CD14-positive monocyte (primary cell): ENCODE measurements at regions not wholly inside any gene's neighbourhood (a gene's known extent, or its start where the extent isn't known, plus 50 kb on each side); places are given as distances from the start of the nearest gene placed in this dataset.

Experiments used
- DNase-seq, 3 donors: peaks; one replicate each; pipeline ENCODE4 v3.0.0-alpha.2; 2011 to 2022
- H2AFZ ChIP-seq: 2 replicates; pipeline ENCODE4 v1.6.0; 2012; ENCODE audit warnings: mild to moderate bottlenecking, low read depth, low read length, inconsistent platforms; ENCODE audit not compliant: insufficient read depth, poor library complexity, severe bottlenecking
- H3K27ac ChIP-seq, 2 donors: 1 replicate in 1 of 2; 2 replicates in 1 of 2; pipeline ENCODE4 v1.5.1; 2012 to 2013; ENCODE audit warnings: low read length in 2 of 2, control low read depth in 1 of 2, inconsistent platforms in 1 of 2, low read depth in 1 of 2, mild to moderate bottlenecking in 1 of 2
- H3K27me3 ChIP-seq, 2 donors: one replicate each; pipeline versions ENCODE4 v1.6.0 to v1.6.1; 2011 to 2013; ENCODE audit warnings: low read length in 2 of 2; ENCODE audit not compliant: control insufficient read depth in 2 of 2, insufficient read depth in 2 of 2
- H3K36me3 ChIP-seq, 2 donors: replicated peaks in 1 of 2; 1 replicate in 1 of 2; 2 replicates in 1 of 2; pipeline versions ENCODE4 v1.5.1 to v1.6.1; 2012 to 2013; ENCODE audit warnings: low read length in 2 of 2, control low read depth in 1 of 2, inconsistent platforms in 1 of 2, mild to moderate bottlenecking in 1 of 2; ENCODE audit not compliant: insufficient read depth in 2 of 2, control insufficient read depth in 1 of 2
- H3K4me1 ChIP-seq, 2 donors: 1 replicate in 1 of 2; 2 replicates in 1 of 2; pipeline versions ENCODE4 v1.5.1 to v1.6.1; 2012 to 2013; ENCODE audit warnings: low read length in 2 of 2, control low read depth in 1 of 2, inconsistent platforms in 1 of 2, mild to moderate bottlenecking in 1 of 2, moderate library complexity in 1 of 2; ENCODE audit not compliant: insufficient read depth in 2 of 2, control insufficient read depth in 1 of 2
- H3K4me2 ChIP-seq: replicated peaks from 2 replicates; pipeline ENCODE3; 2012; ENCODE audit warnings: low read length, moderate library complexity, mild to moderate bottlenecking; ENCODE audit not compliant: poor library complexity, severe bottlenecking; ENCODE audit errors: extremely low read depth
- H3K4me3 ChIP-seq, 3 experiments: fragments of 200-600 bp in 1 of 3; sonication (generic) in 1 of 3; replicated peaks in 1 of 3; 1 replicate in 2 of 3; 2 replicates in 1 of 3; pipeline ENCODE4 v1.5.1; 2011 to 2013; ENCODE audit warnings: low read length in 3 of 3, mild to moderate bottlenecking in 3 of 3, control low read depth in 2 of 3, low read depth in 2 of 3, inconsistent platforms in 1 of 3, moderate library complexity in 1 of 3
- H3K79me2 ChIP-seq: 2 replicates; pipeline ENCODE4 v1.6.0; 2012; ENCODE audit warnings: mild to moderate bottlenecking, control low read depth, inconsistent platforms, low read length, moderate library complexity; ENCODE audit not compliant: insufficient read depth
- H3K9ac ChIP-seq: 2 replicates; pipeline ENCODE4 v1.6.0; 2017; ENCODE audit warnings: low read length, mild to moderate bottlenecking; ENCODE audit not compliant: insufficient read depth, poor library complexity, severe bottlenecking
- H3K9me3 ChIP-seq, 2 donors: replicated peaks in 1 of 2; 1 replicate in 1 of 2; 2 replicates in 1 of 2; pipeline versions ENCODE4 v1.5.1 to v1.6.1; 2012 to 2013; ENCODE audit warnings: low read length in 2 of 2, control low read depth in 1 of 2; ENCODE audit not compliant: control insufficient read depth in 1 of 2, insufficient read depth in 1 of 2
- H4K20me1 ChIP-seq: 2 replicates; pipeline ENCODE4 v1.6.0; 2012; ENCODE audit warnings: mild to moderate bottlenecking, low read length, control low read depth, moderate library complexity; ENCODE audit not compliant: insufficient read depth
- H3K27ac Mint-ChIP-seq, 7 donors: one replicate each; pipeline ENCODE4 v1.8.0; 2020; ENCODE audit warnings: mild to moderate bottlenecking in 7 of 7, mixed read lengths in 7 of 7, moderate library complexity in 6 of 7, inconsistent platforms in 2 of 7
- H3K27me3 Mint-ChIP-seq, 3 donors: one replicate each; pipeline ENCODE4 v1.8.0; 2021 to 2022; ENCODE audit warnings: low read depth in 3 of 3, mild to moderate bottlenecking in 3 of 3, mixed read lengths in 3 of 3, moderate library complexity in 3 of 3, inconsistent platforms in 1 of 3
- H3K36me3 Mint-ChIP-seq, 2 donors: one replicate each; pipeline ENCODE4 v1.8.0; 2020; ENCODE audit warnings: mixed read lengths in 2 of 2, inconsistent platforms in 1 of 2, mild to moderate bottlenecking in 1 of 2
- H3K4me1 Mint-ChIP-seq: one replicate; pipeline ENCODE4 v1.8.0; 2020; ENCODE audit warnings: mild to moderate bottlenecking, mixed read lengths
- H3K4me3 Mint-ChIP-seq, 2 donors: one replicate each; pipeline ENCODE4 v1.8.0; 2020; ENCODE audit warnings: mild to moderate bottlenecking in 2 of 2, mixed read lengths in 2 of 2, moderate library complexity in 1 of 2
- H3K9me3 Mint-ChIP-seq, 7 donors: one replicate each; pipeline ENCODE4 v1.8.0; 2020 to 2022; ENCODE audit warnings: mixed read lengths in 7 of 7, mild to moderate bottlenecking in 6 of 7, moderate library complexity in 6 of 7, inconsistent platforms in 2 of 7
- CTCF ChIP-seq: fragments of 200-600 bp; IDR thresholded peaks from one replicate; pipeline ENCODE4 v1.8.0; 2022; ENCODE audit warnings: antibody characterized with exemption, mild to moderate bottlenecking
- WGBS: methylation state at CpG from one replicate; pipeline ENCODE4 v1.1.5; 2013; ENCODE audit warnings: missing lambda C conversion rate; ENCODE audit not compliant: insufficient coverage; 5-methylcytosine and 5-hydroxymethylcytosine counted together
- intact Hi-C, 2 donors: fragments of 100-400 bp; cut with micrococcal nuclease; formaldehyde crosslinking; loops; one replicate each; pipeline versions ENCODE4 v1.15.0 to v1.15.1; 2023

- Mint-ChIP-seq H3K4me1 (no peaks in the 10 kb centered on the region), H3K27ac (no peak overlapping the region), H3K27me3 (peaks cover 0 to 6% (median 4%) of the 10 kb centered on the region in 3 donors), H3K36me3 (no peaks in the 10 kb centered on the region), H3K4me3 (no peak overlapping the region), H3K9me3 (peaks cover 0 to 3% (median 0%) of the 10 kb centered on the region in 7 donors)
- Histone ChIP-seq H3K9me3 (no peaks in the 10 kb centered on the region), H3K27ac (no peak overlapping the region), H3K9ac (no peak overlapping the region), H3K4me1 (no peaks in the 10 kb centered on the region), H3K36me3 (no peaks in the 10 kb centered on the region), H3K4me2 (no peak overlapping the region), H3K4me3 (no peak overlapping the region), H4K20me1 (no peaks in the 10 kb centered on the region), H2AFZ (no peak overlapping the region), H3K79me2 (no peaks in the 10 kb centered on the region), H3K27me3 (no peaks in the 10 kb centered on the region)
- WGBS: 92% methylated on average over 14 of the region's 15 CpGs
- intact Hi-C loops: no loop called here
- no peak for DNase-seq
- no peak for TF ChIP-seq CTCF
Measured at GRCh38 chr10:130777507-130778165, 533.9 kb downstream of the TCERG1L start.

GRCh38 chr10:130778166-130778545, 533.4 kb downstream of the TCERG1L start:
- H3K9ac ChIP-seq: no peak overlapping the region
- no peaks in the 10 kb centered on the region for H3K36me3 Mint-ChIP-seq
- H3K36me3 ChIP-seq: no peaks in the 10 kb centered on the region
- H3K9me3 Mint-ChIP-seq: peaks cover 0 to 3% (median 0%) of the 10 kb centered on the region in 7 donors
- intact Hi-C loops: no loop called here
- TF ChIP-seq CTCF: no peak
- no peak overlapping the region for H3K27ac ChIP-seq
- no peaks in the 10 kb centered on the region for H4K20me1 ChIP-seq
- no peak overlapping the region for H3K4me3 Mint-ChIP-seq
- no peaks in the 10 kb centered on the region for H3K27me3 ChIP-seq
- no peak for DNase-seq
- peaks cover 0 to 6% (median 4%) of the 10 kb centered on the region in 3 donors for H3K27me3 Mint-ChIP-seq
- WGBS: 92% methylated on average over 7 of the region's 7 CpGs
- no peak overlapping the region for H3K4me3 ChIP-seq
- no peaks in the 10 kb centered on the region for H3K9me3 ChIP-seq
- H3K4me1 ChIP-seq: no peaks in the 10 kb centered on the region
- H3K4me1 Mint-ChIP-seq: no peaks in the 10 kb centered on the region
- H3K4me2 ChIP-seq: no peak overlapping the region
- no peaks in the 10 kb centered on the region for H3K79me2 ChIP-seq
- H3K27ac Mint-ChIP-seq: no peak overlapping the region
- H2AFZ ChIP-seq: no peak overlapping the region
